ENCODE measurements at regions not wholly inside any gene's neighbourhood (a gene's known extent, or its start where the extent isn't known, plus 50 kb on each side); places are given as distances from the start of the nearest gene placed in this dataset.

GRCh38 chr4:24730256-24731001 is 64.9 kb upstream of the SOD3 start:
- no peak for TF ChIP-seq CTCF (conservative IDR thresholded peaks at IDR 0.05 in 1 of 2, IDR thresholded peaks at IDR 0.05 in 1 of 2; ENCODE audit: low read depth in 1 of 2, low read length in 2 of 2)
- no peak for TF ChIP-seq EZH2 (IDR thresholded peaks at IDR 0.05; ENCODE audit: low read length, missing control alignments)
